ENCODE measurements at regions not wholly inside any gene's neighbourhood (a gene's known extent, or its start where the extent isn't known, plus 50 kb on each side); places are given as distances from the start of the nearest gene placed in this dataset.

- Histone ChIP-seq H3K4me2 (ENCODE audit: low read depth, low read length) (no peak overlapping the region), H3K4me1 (ENCODE audit: control insufficient read depth, insufficient read depth, low read length) (no peaks in the 10 kb centered on the region), H2AK9ac (replicated peaks; ENCODE audit: low read depth, low read length, poor library complexity) (no peak overlapping the region), H3K18ac (ENCODE audit: low read depth, low read length) (no peak overlapping the region), H3K14ac (replicated peaks; ENCODE audit: low read depth, low read length) (no peak overlapping the region), H3K27me3 (ENCODE audit: control insufficient read depth, insufficient read depth, low read length) (no peaks in the 10 kb centered on the region), H4K8ac (ENCODE audit: low read depth in 2 of 2, low read length in 2 of 2) (no peak overlapping the region), H3K23ac (ENCODE audit: low read depth, low read length) (no peak overlapping the region), H2BK15ac (ENCODE audit: low read depth, low read length) (no peak overlapping the region), H3K27ac (ENCODE audit: insufficient read depth, low read length) (no peak overlapping the region), H4K91ac (ENCODE audit: insufficient read depth, low read depth, low read length) (no peak overlapping the region), H2BK5ac (ENCODE audit: low read depth, low read length, poor library complexity, severe bottlenecking) (no peak overlapping the region), H2BK20ac (ENCODE audit: low read depth, low read length) (no peak overlapping the region), H2AK5ac (ENCODE audit: low read depth, low read length) (no peak overlapping the region), H3K4me3 (ENCODE audit: insufficient read depth, low read depth, low read length) (no peak overlapping the region), H4K5ac (ENCODE audit: low read depth, low read length) (no peak overlapping the region), H3K56ac (ENCODE audit: extremely low read depth, insufficient read depth, low read length) (no peak overlapping the region), H4K20me1 (ENCODE audit: insufficient read depth, low read length) (no peaks in the 10 kb centered on the region), H3K4ac (ENCODE audit: low read depth, low read length) (no peak overlapping the region), H3K9me3 (ENCODE audit: control insufficient read depth, insufficient read depth, low read length) (no peaks in the 10 kb centered on the region), H3K9me1 (ENCODE audit: insufficient read depth, low read length) (no peaks in the 10 kb centered on the region), H3K79me1 (ENCODE audit: low read depth in 1 of 2, low read length in 2 of 2) (no peaks in the 10 kb centered on the region), H2AFZ (replicated peaks; ENCODE audit: low read length, poor library complexity) (no peak overlapping the region), H3K9ac (ENCODE audit: low read depth, low read length) (no peak overlapping the region), H3K36me3 (ENCODE audit: control insufficient read depth, insufficient read depth, low read length) (no peaks in the 10 kb centered on the region), H2BK120ac (ENCODE audit: low read depth, low read length) (no peak overlapping the region)
- CTCF ChIA-PET: no interaction called here
- TF ChIP-seq, protein P1, sequence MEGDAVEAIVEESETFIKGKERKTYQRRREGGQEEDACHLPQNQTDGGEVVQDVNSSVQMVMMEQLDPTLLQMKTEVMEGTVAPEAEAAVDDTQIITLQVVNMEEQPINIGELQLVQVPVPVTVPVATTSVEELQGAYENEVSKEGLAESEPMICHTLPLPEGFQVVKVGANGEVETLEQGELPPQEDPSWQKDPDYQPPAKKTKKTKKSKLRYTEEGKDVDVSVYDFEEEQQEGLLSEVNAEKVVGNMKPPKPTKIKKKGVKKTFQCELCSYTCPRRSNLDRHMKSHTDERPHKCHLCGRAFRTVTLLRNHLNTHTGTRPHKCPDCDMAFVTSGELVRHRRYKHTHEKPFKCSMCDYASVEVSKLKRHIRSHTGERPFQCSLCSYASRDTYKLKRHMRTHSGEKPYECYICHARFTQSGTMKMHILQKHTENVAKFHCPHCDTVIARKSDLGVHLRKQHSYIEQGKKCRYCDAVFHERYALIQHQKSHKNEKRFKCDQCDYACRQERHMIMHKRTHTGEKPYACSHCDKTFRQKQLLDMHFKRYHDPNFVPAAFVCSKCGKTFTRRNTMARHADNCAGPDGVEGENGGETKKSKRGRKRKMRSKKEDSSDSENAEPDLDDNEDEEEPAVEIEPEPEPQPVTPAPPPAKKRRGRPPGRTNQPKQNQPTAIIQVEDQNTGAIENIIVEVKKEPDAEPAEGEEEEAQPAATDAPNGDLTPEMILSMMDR (conservative IDR thresholded peaks at IDR 0.05; ENCODE audit: low read depth, low read length): no peak
- TF ChIP-seq BHLHE40 (IDR thresholded peaks at IDR 0.05; ENCODE audit: low read depth, low read length) (no peak), RAD21 (IDR thresholded peaks at IDR 0.05; ENCODE audit: low read length) (no peak), MAFK (IDR thresholded peaks at IDR 0.05; ENCODE audit: low read depth, low read length) (no peak), USF2 (IDR thresholded peaks at IDR 0.05; ENCODE audit: low read depth, low read length) (no peak), SMC3 (IDR thresholded peaks at IDR 0.05; ENCODE audit: low read depth, low read length) (no peak)
- ATAC-seq (ENCODE audit: low read depth) (peak; percentile 14; the same call in 1 of the 2 replicates), DNase-seq (no peak)
- intact Hi-C loops (cut with micrococcal nuclease) (no loop called here), dilution Hi-C loops (cut with HindIII; ENCODE audit: low sequenced_read_pairs, unreplicated experiment) (no loop called here), in situ Hi-C loops (cut with MboI; ENCODE audit: low sequenced_read_pairs) (no loop called here)
- POLR2A ChIA-PET (ENCODE audit: unreplicated experiment): no interaction called here
- no TSS peak for BruUV-seq (replicated peaks)
- WGBS, 2 experiments (ENCODE audit: extremely low coverage in 2 of 2, insufficient read length in 1 of 2): no CpG with 5 or more reads among the region's 3 CpGs
Observed at GRCh38 chr13:85632526-85633195, 166.6 kb downstream of the SLITRK6 start.

All from IMR-90 (cell line).